ENCODE measurements at regions not wholly inside any gene's neighbourhood (a gene's known extent, or its start where the extent isn't known, plus 50 kb on each side); places are given as distances from the start of the nearest gene placed in this dataset.

DNA sequence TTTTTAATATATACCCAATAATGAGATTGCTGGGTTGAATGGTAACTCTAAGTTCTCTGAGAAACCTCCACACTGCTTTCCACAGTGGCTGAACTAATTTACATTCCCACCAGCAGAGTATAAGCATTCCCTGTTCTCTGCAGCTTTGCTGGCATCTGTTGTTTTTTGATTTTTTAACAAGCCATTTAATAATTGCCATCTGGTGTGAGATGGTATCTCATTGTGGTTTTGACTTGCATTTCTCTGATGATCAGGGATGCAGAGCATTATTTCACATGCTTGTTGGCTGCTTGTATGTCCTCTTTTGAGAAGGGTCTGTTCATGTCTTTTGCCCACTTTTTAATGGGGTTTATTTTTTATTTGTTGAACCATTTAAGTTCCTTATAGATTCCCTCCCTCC is 75.0 kb upstream of the EPHB3 start:
- Histone ChIP-seq H3K36me3 (no peaks in the 10 kb centered on the region), H3K27me3 (peaks cover 5 to 7% of the 10 kb centered on the region in 2 donors)
- TF ChIP-seq CTCF (IDR thresholded peaks at IDR 0.05): no peak

GRCh38 chr3:184488577-184488976 is 73.0 kb upstream of the EPHB3 start:
- DNase-seq (ENCODE audit: low spot score): no peak
- Histone ChIP-seq H3K36me3 (no peaks in the 10 kb centered on the region), H3K4me1 (peaks cover 0 to 6% of the 10 kb centered on the region in 2 donors), H3K4me3 (no peak overlapping the region), H3K9me3 (no peaks in the 10 kb centered on the region), H3K27ac (no peak overlapping the region), H3K27me3 (peaks cover 11 to 12% of the 10 kb centered on the region in 2 donors)
- TF ChIP-seq CTCF (IDR thresholded peaks at IDR 0.05): no peak

More for the DNA sequence above, 75.0 kb upstream of the EPHB3 start:
- Histone ChIP-seq H3K4me3 (no peak overlapping the region), H3K4me1 (no peaks in the 10 kb centered on the region), H3K9me3 (no peaks in the 10 kb centered on the region), H3K27ac (no peak overlapping the region)
- no peak for DNase-seq (ENCODE audit: low spot score)

DNA sequence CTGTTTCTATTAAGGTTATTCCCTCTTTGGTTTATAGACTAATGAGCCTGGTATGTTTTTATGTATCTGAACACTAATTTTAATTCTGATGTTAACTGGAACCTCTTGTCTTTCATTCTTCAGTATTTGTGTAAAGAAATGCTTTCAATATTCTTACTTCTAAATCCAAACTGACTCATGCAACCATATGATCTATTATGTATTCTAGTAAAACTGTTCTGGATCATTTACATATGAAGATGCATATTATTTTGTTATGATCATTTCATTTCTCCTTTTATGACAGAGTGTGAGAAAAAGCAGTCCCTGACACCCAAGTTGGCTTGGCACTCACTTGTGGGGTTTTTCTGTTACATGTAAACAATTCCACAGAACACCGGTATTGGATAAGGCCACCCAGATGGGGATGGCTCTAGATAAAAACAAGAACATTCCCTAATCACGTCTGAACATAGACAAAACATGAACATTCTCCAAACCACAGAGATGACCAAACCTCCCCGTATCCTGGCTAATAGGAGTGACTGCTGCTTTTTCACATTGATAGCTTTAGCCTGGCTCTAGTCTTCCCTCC is 72.2 kb upstream of the EPHB3 start:
- no peaks in the 10 kb centered on the region for H3K36me3 ChIP-seq
- no peak for TF ChIP-seq CTCF (IDR thresholded peaks at IDR 0.05)
- no peaks in the 10 kb centered on the region for H3K9me3 ChIP-seq
- H3K4me3 ChIP-seq: no peak overlapping the region
- DNase-seq (ENCODE audit: low spot score): no peak
- H3K27me3 ChIP-seq: peaks cover 11 to 12% of the 10 kb centered on the region in 2 donors
- H3K27ac ChIP-seq: no peak overlapping the region
- H3K4me1 ChIP-seq: peaks cover 0 to 6% of the 10 kb centered on the region in 2 donors

DNA sequence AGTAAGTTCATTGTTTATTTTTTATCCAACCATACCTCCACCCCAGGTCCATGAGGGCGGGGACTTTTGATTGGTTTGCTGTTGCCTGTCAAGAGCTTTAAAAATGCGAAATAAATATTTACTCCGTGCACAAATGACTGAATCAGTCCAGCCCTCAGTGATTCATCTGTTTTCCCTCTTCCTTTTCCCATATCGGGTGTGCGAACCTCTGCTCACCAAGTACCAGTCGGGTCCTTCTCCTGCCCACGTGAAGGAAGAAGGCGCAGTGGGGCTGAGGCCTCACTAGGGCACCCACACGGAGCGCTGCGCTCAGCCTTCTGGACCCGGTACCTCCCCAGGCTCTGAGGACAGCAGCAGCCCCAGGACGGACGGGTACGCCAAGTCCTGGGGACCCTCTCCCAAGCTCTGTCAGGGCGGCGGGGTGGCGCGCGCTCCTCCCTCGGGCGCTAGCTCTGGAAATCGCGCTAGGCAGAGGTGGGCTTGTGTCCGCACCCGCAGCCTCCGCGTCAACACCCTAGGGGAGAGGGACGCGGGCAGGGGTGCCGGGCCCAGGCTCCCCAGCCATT is 70.5 kb upstream of the EPHB3 start:
- no peak for TF ChIP-seq CTCF (IDR thresholded peaks at IDR 0.05)
- no peaks in the 10 kb centered on the region for H3K36me3 ChIP-seq
- peaks cover 0 to 6% of the 10 kb centered on the region in 2 donors for H3K4me1 ChIP-seq
- peaks cover 11 to 12% of the 10 kb centered on the region in 2 donors for H3K27me3 ChIP-seq
- no peak overlapping the region for H3K27ac ChIP-seq
- DNase-seq (ENCODE audit: low spot score): no peak
- no peak overlapping the region for H3K4me3 ChIP-seq
- no peaks in the 10 kb centered on the region for H3K9me3 ChIP-seq

DNA sequence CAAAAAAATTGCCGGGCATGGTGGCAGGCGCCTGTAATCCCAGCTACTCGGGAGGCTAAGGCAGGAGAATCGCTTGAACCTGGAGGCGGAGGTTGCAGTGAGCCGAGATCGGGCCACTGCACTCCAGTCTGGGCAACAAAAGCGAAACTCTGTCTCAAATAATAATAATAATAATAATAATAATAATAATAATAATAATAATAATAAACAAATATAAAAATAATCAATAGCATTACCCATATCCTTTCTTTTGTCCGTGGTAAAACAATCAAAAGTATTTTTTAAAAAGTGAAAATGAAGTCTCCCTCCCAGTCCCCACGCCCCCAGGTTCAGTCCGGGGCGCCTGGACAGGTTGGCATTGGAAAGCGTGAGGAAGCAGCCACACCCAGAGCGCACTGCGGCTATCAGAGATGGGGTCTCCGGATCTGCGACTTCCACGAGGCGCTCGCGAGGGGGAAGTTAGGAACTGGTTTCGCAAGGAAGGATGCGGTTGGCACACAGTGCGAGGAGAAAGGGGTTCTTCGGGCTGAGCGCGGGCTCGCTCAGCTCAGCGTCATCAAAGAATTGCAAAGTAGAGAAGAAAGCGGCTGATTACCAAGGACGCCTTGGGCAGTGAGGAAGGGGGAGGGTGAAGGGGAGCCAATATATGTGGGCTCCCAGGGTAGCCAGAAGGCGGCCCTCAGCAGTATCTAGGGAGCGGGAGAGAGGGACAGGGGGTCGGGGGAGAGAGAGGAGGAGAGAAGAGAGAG is 69.5 kb upstream of the EPHB3 start:
- Histone ChIP-seq H3K4me1 (peaks cover 0 to 6% of the 10 kb centered on the region in 2 donors), H3K27ac (no peak overlapping the region), H3K27me3 (peaks cover 11 to 12% of the 10 kb centered on the region in 2 donors), H3K9me3 (no peaks in the 10 kb centered on the region), H3K36me3 (no peaks in the 10 kb centered on the region), H3K4me3 (no peak overlapping the region)
- TF ChIP-seq CTCF (IDR thresholded peaks at IDR 0.05): no peak
- no peak for DNase-seq (ENCODE audit: low spot score)

Data from right atrium auricular region (tissue), 2 donors.